Stimulated activated CD8-positive, alpha-beta memory T cell treated with anti-CD3 and anti-CD28 coated beads, Interleukin-7, amount 100 ng/mL, for 48 hours (primary cell): ENCODE measurements at regions not wholly inside any gene's neighbourhood (a gene's known extent, or its start where the extent isn't known, plus 50 kb on each side); places are given as distances from the start of the nearest gene placed in this dataset.
"Not testable (repeated sequence)": the region's sequence is repeated elsewhere in the genome, so short reads cannot be mapped to it uniquely, and the experiment has no call there.

ENCODE experiments used
- DNase-seq, 2 donors: peaks; one replicate each; pipeline ENCODE4 v3.0.0-alpha.2; 2020; ENCODE audit warnings: low read depth in 1 of 2; ENCODE audit errors: extremely low read depth in 1 of 2

- no peak for DNase-seq
Measured at GRCh38 chr2:21194147-21194546, 70.4 kb downstream of the TDRD15 start.

- DNase-seq = no peak
Measured at GRCh38 chr2:21194858-21195271, 71.1 kb downstream of the TDRD15 start.

GRCh38 chr2:21195326-21195725 lies 71.6 kb downstream of the TDRD15 start:
- DNase-seq = no peak

GRCh38 chr2:21198637-21199036 lies 74.9 kb downstream of the TDRD15 start:
- no peak for DNase-seq

GRCh38 chr2:21203976-21204375 lies 80.2 kb downstream of the TDRD15 start:
- DNase-seq = no peak

GRCh38 chr2:21214085-21214484 lies 90.3 kb downstream of the TDRD15 start:
- not testable (repeated sequence) for DNase-seq

- DNase-seq = no peak
Measured at GRCh38 chr2:21217442-21217841, 93.7 kb downstream of the TDRD15 start.

GRCh38 chr2:21220930-21221329 lies 97.2 kb downstream of the TDRD15 start:
- no peak for DNase-seq

- no peak for DNase-seq
Measured at GRCh38 chr2:21223618-21224017, 99.8 kb downstream of the TDRD15 start.

GRCh38 chr2:21228041-21228895 lies 104.5 kb downstream of the TDRD15 start:
- DNase-seq = no peak

GRCh38 chr2:21229302-21229701 lies 105.5 kb downstream of the TDRD15 start:
- no peak for DNase-seq

GRCh38 chr2:21230140-21230539 lies 106.4 kb downstream of the TDRD15 start:
- DNase-seq = no peak

GRCh38 chr2:21231985-21232384 lies 108.2 kb downstream of the TDRD15 start:
- DNase-seq = no peak

- DNase-seq = no peak
Measured at GRCh38 chr2:21233194-21233593, 109.4 kb downstream of the TDRD15 start.

- DNase-seq = no peak
Measured at GRCh38 chr2:21234001-21234400, 110.2 kb downstream of the TDRD15 start.

- no peak for DNase-seq
Measured at GRCh38 chr2:21234464-21235120, 110.8 kb downstream of the TDRD15 start.

- DNase-seq = not testable (repeated sequence)
Measured at GRCh38 chr2:21239749-21240148, 116.0 kb downstream of the TDRD15 start.

- DNase-seq = no peak
Measured at GRCh38 chr2:21244161-21244560, 120.4 kb downstream of the TDRD15 start.

- no peak for DNase-seq
Measured at GRCh38 chr2:21245565-21245964, 121.8 kb downstream of the TDRD15 start.

- no peak for DNase-seq
Measured at GRCh38 chr2:21249367-21249766, 125.6 kb downstream of the TDRD15 start.

GRCh38 chr2:21250673-21251072 lies 126.9 kb downstream of the TDRD15 start:
- DNase-seq = no peak
